CD8-positive, alpha-beta memory T cell (primary cell): ENCODE measurements at regions not wholly inside any gene's neighbourhood (a gene's known extent, or its start where the extent isn't known, plus 50 kb on each side); places are given as distances from the start of the nearest gene placed in this dataset.
A peak's percentile ranks its signal among the peaks of the same experiment; 100 is the strongest.

Source experiments
- CTCF ChIA-PET: fragments of 350-600 bp; sonication (Branson Sonifier 250); formaldehyde crosslinking; loops from one replicate; lab custom pipeline; 2021; ENCODE audit warnings: antibody characterized with exemption; lab: Charles Lee
- POLR2A ChIA-PET: fragments of 350-600 bp; sonication (Branson Sonifier 250); formaldehyde crosslinking; loops from one replicate; lab custom pipeline; 2021; ENCODE audit warnings: antibody characterized with exemption; lab: Charles Lee
- DNase-seq, 5 donors: peaks; one replicate each; pipeline versions ENCODE4 v3.0.0 to v3.0.0-alpha.2; 2020 to 2022; ENCODE audit warnings: mixed read lengths in 1 of 5
- H3K27ac ChIP-seq: one replicate; pipeline ENCODE4 v1.7.0; 2013; ENCODE audit warnings: low read depth, mild to moderate bottlenecking, low read length, moderate library complexity
- H3K27me3 ChIP-seq: 2 replicates; pipeline ENCODE4 v1.7.0; 2013; ENCODE audit warnings: low read length, mild to moderate bottlenecking; ENCODE audit not compliant: insufficient read depth, poor library complexity, severe bottlenecking
- H3K36me3 ChIP-seq: 2 replicates; pipeline ENCODE4 v1.7.0; 2013; ENCODE audit warnings: mild to moderate bottlenecking, low read length, moderate library complexity; ENCODE audit not compliant: insufficient read depth
- H3K4me1 ChIP-seq: 2 replicates; pipeline ENCODE4 v1.7.0; 2013; ENCODE audit warnings: mild to moderate bottlenecking, low read length, moderate library complexity; ENCODE audit not compliant: insufficient read depth
- H3K4me3 ChIP-seq: 2 replicates; pipeline ENCODE4 v1.7.0; 2013; ENCODE audit warnings: mild to moderate bottlenecking, low read length
- H3K9me3 ChIP-seq: 2 replicates; pipeline ENCODE4 v1.7.0; 2013; ENCODE audit warnings: mild to moderate bottlenecking, low read length
- H3K27ac Mint-ChIP-seq, 8 donors: one replicate each; pipeline ENCODE4 v1.8.0; 2020 to 2021; ENCODE audit warnings: mixed read lengths in 8 of 8, mild to moderate bottlenecking in 6 of 8, inconsistent platforms in 3 of 8, moderate library complexity in 3 of 8
- H3K27me3 Mint-ChIP-seq, 2 donors: one replicate each; pipeline ENCODE4 v1.8.0; 2020 to 2021; ENCODE audit warnings: mixed read lengths in 2 of 2, mild to moderate bottlenecking in 1 of 2, moderate library complexity in 1 of 2
- H3K36me3 Mint-ChIP-seq, 3 donors: one replicate each; pipeline ENCODE4 v1.8.0; 2020 to 2021; ENCODE audit warnings: mixed read lengths in 3 of 3, inconsistent platforms in 1 of 3, mild to moderate bottlenecking in 1 of 3
- H3K4me1 Mint-ChIP-seq, 3 donors: one replicate each; pipeline ENCODE4 v1.8.0; 2020 to 2021; ENCODE audit warnings: mixed read lengths in 3 of 3, inconsistent platforms in 1 of 3, mild to moderate bottlenecking in 1 of 3
- H3K4me3 Mint-ChIP-seq, 7 donors: one replicate each; pipeline ENCODE4 v1.8.0; 2020 to 2021; ENCODE audit warnings: mixed read lengths in 7 of 7, mild to moderate bottlenecking in 6 of 7, moderate library complexity in 4 of 7, inconsistent platforms in 2 of 7
- H3K9me3 Mint-ChIP-seq, 5 donors: one replicate each; pipeline ENCODE4 v1.8.0; 2020 to 2022; ENCODE audit warnings: mixed read lengths in 5 of 5, mild to moderate bottlenecking in 3 of 5, moderate library complexity in 2 of 5, inconsistent platforms in 1 of 5

GRCh38 chr13:99800011-99800410 lies 171.6 kb downstream of the ZIC5 start:
- H3K4me1 ChIP-seq, result no peaks in the 10 kb centered on the region
- H3K36me3 Mint-ChIP-seq, result peaks cover 0 to 6% (median 4%) of the 10 kb centered on the region in 3 donors
- CTCF ChIA-PET, result no interaction called here

GRCh38 chr13:99798756-99799155 lies 172.8 kb downstream of the ZIC5 start:
- no peaks in the 10 kb centered on the region for H3K9me3 Mint-ChIP-seq
- CTCF ChIA-PET, result no interaction called here
- Histone ChIP-seq H3K36me3 (no peaks in the 10 kb centered on the region), H3K9me3 (no peaks in the 10 kb centered on the region), H3K27me3 (no peaks in the 10 kb centered on the region), H3K27ac (no peak overlapping the region), H3K4me3 (no peak overlapping the region), H3K4me1 (no peaks in the 10 kb centered on the region)
- no peak overlapping the region for H3K4me3 Mint-ChIP-seq
- DNase-seq, result no peak
- H3K36me3 Mint-ChIP-seq, result peaks cover 0 to 5% (median 4%) of the 10 kb centered on the region in 3 donors
- H3K27ac Mint-ChIP-seq, result no peak overlapping the region
- no peaks in the 10 kb centered on the region for H3K4me1 Mint-ChIP-seq
- POLR2A ChIA-PET, result no interaction called here
- H3K27me3 Mint-ChIP-seq, result no peaks in the 10 kb centered on the region

More at GRCh38 chr13:99800011-99800410, 171.6 kb downstream of the ZIC5 start:
- no peak overlapping the region for H3K27ac Mint-ChIP-seq
- POLR2A ChIA-PET, result no interaction called here
- no peak for DNase-seq
- no peak overlapping the region for H3K4me3 ChIP-seq
- no peaks in the 10 kb centered on the region for H3K9me3 Mint-ChIP-seq
- H3K4me1 Mint-ChIP-seq, result no peaks in the 10 kb centered on the region
- H3K9me3 ChIP-seq, result no peaks in the 10 kb centered on the region
- H3K4me3 Mint-ChIP-seq, result no peak overlapping the region
- H3K27ac ChIP-seq, result no peak overlapping the region
- H3K27me3 ChIP-seq, result no peaks in the 10 kb centered on the region
- no peaks in the 10 kb centered on the region for H3K36me3 ChIP-seq
- H3K27me3 Mint-ChIP-seq, result no peaks in the 10 kb centered on the region

GRCh38 chr13:99797691-99798090 lies 173.9 kb downstream of the ZIC5 start:
- CTCF ChIA-PET, result no interaction called here
- POLR2A ChIA-PET, result no interaction called here
- no peaks in the 10 kb centered on the region for H3K4me1 Mint-ChIP-seq
- H3K4me3 Mint-ChIP-seq, result no peak overlapping the region
- Histone ChIP-seq H3K4me3 (no peak overlapping the region), H3K27me3 (no peaks in the 10 kb centered on the region), H3K27ac (no peak overlapping the region), H3K36me3 (no peaks in the 10 kb centered on the region), H3K4me1 (no peaks in the 10 kb centered on the region), H3K9me3 (no peaks in the 10 kb centered on the region)
- no peaks in the 10 kb centered on the region for H3K27me3 Mint-ChIP-seq
- H3K36me3 Mint-ChIP-seq, result peaks cover 1 to 5% (median 4%) of the 10 kb centered on the region in 3 donors
- H3K9me3 Mint-ChIP-seq, result no peaks in the 10 kb centered on the region
- DNase-seq, result no peak
- no peak overlapping the region for H3K27ac Mint-ChIP-seq

- Mint-ChIP-seq H3K9me3 (no peaks in the 10 kb centered on the region), H3K36me3 (peaks cover 0 to 11% (median 3%) of the 10 kb centered on the region in 3 donors), H3K4me1 (no peaks in the 10 kb centered on the region), H3K4me3 (no peak overlapping the region), H3K27me3 (no peaks in the 10 kb centered on the region), H3K27ac (no peak overlapping the region)
- Histone ChIP-seq H3K9me3 (no peaks in the 10 kb centered on the region), H3K27me3 (no peaks in the 10 kb centered on the region), H3K4me1 (no peaks in the 10 kb centered on the region), H3K4me3 (no peak overlapping the region), H3K27ac (no peak overlapping the region), H3K36me3 (no peaks in the 10 kb centered on the region)
- POLR2A ChIA-PET, result no interaction called here
- DNase-seq, result no peak
- CTCF ChIA-PET, result no interaction called here
Measured at GRCh38 chr13:99796175-99796819, 175.3 kb downstream of the ZIC5 start.

GRCh38 chr13:99792079-99792921 lies 179.3 kb downstream of the ZIC5 start:
- Histone ChIP-seq H3K9me3 (no peaks in the 10 kb centered on the region), H3K27me3 (no peaks in the 10 kb centered on the region), H3K36me3 (no peaks in the 10 kb centered on the region), H3K4me3 (no peak overlapping the region), H3K27ac (no peak overlapping the region), H3K4me1 (no peaks in the 10 kb centered on the region)
- no peak overlapping the region for H3K27ac Mint-ChIP-seq
- H3K36me3 Mint-ChIP-seq, result peaks cover 6 to 35% (median 7%) of the 10 kb centered on the region in 3 donors
- no peaks in the 10 kb centered on the region for H3K27me3 Mint-ChIP-seq
- ChIA-PET POLR2A (no interaction called here), CTCF (no interaction called here)
- no peak overlapping the region for H3K4me3 Mint-ChIP-seq
- DNase-seq, result no peak
- peaks cover 0 to 9% (median 4%) of the 10 kb centered on the region in 5 donors for H3K9me3 Mint-ChIP-seq
- H3K4me1 Mint-ChIP-seq, result peaks cover 0 to 5% (median 0%) of the 10 kb centered on the region in 3 donors

- no peak for DNase-seq
- no peaks in the 10 kb centered on the region for H3K9me3 ChIP-seq
- Mint-ChIP-seq H3K36me3 (peaks cover 15 to 38% (median 26%) of the 10 kb centered on the region in 3 donors), H3K4me3 (no peak overlapping the region), H3K27me3 (no peaks in the 10 kb centered on the region), H3K4me1 (no peaks in the 10 kb centered on the region), H3K9me3 (peaks cover 6 to 18% (median 11%) of the 10 kb centered on the region in 5 donors), H3K27ac (no peak overlapping the region)
- H3K36me3 ChIP-seq, result no peaks in the 10 kb centered on the region
- no peaks in the 10 kb centered on the region for H3K27me3 ChIP-seq
- ChIA-PET CTCF (no interaction called here), POLR2A (no interaction called here)
- no peaks in the 10 kb centered on the region for H3K4me1 ChIP-seq
- no peak overlapping the region for H3K4me3 ChIP-seq
- no peak overlapping the region for H3K27ac ChIP-seq
Measured at GRCh38 chr13:99782669-99783068, 188.9 kb downstream of the ZIC5 start.

GRCh38 chr13:99778500-99778899 lies 193.1 kb downstream of the ZIC5 start:
- H3K36me3 Mint-ChIP-seq, result peaks cover 15 to 35% (median 33%) of the 10 kb centered on the region in 3 donors
- CTCF ChIA-PET, result no interaction called here
- no peaks in the 10 kb centered on the region for H3K4me1 Mint-ChIP-seq

GRCh38 chr13:99777873-99778272 lies 193.7 kb downstream of the ZIC5 start:
- H3K4me3 Mint-ChIP-seq, result no peak overlapping the region

More at GRCh38 chr13:99778500-99778899, 193.1 kb downstream of the ZIC5 start:
- Histone ChIP-seq H3K27me3 (no peaks in the 10 kb centered on the region), H3K9me3 (no peaks in the 10 kb centered on the region), H3K4me3 (no peak overlapping the region), H3K4me1 (no peaks in the 10 kb centered on the region), H3K27ac (no peak overlapping the region), H3K36me3 (no peaks in the 10 kb centered on the region)
- no peak for DNase-seq
- H3K9me3 Mint-ChIP-seq, result peaks cover 6 to 11% (median 7%) of the 10 kb centered on the region in 5 donors
- H3K27ac Mint-ChIP-seq, result no peak overlapping the region
- H3K27me3 Mint-ChIP-seq, result no peaks in the 10 kb centered on the region
- POLR2A ChIA-PET, result no interaction called here
- H3K4me3 Mint-ChIP-seq, result no peak overlapping the region

More at GRCh38 chr13:99777873-99778272, 193.7 kb downstream of the ZIC5 start:
- Histone ChIP-seq H3K4me3 (no peak overlapping the region), H3K4me1 (no peaks in the 10 kb centered on the region), H3K27ac (no peak overlapping the region), H3K36me3 (no peaks in the 10 kb centered on the region), H3K9me3 (no peaks in the 10 kb centered on the region), H3K27me3 (no peaks in the 10 kb centered on the region)
- Mint-ChIP-seq H3K27me3 (no peaks in the 10 kb centered on the region), H3K27ac (peak overlapping the region in 1 of 8 donors; percentile 63), H3K36me3 (peaks cover 19 to 38% (median 38%) of the 10 kb centered on the region in 3 donors), H3K4me1 (no peaks in the 10 kb centered on the region), H3K9me3 (peaks cover 3 to 9% (median 4%) of the 10 kb centered on the region in 5 donors)
- CTCF ChIA-PET, result no interaction called here
- no peak for DNase-seq
- POLR2A ChIA-PET, result no interaction called here
